Right atrium auricular region (tissue), 2 donors: ENCODE measurements at regions not wholly inside any gene's neighbourhood (a gene's known extent, or its start where the extent isn't known, plus 50 kb on each side); places are given as distances from the start of the nearest gene placed in this dataset.
"Not testable (repeated sequence)": the region's sequence is repeated elsewhere in the genome, so short reads cannot be mapped to it uniquely, and the experiment has no call there.

Experiments used
- DNase-seq: peaks from one replicate; pipeline ENCODE4 v3.0.0-alpha.2; 2019; ENCODE audit warnings: low spot score
- H3K27ac ChIP-seq, 2 donors: fragments of 200-600 bp; sonication (generic); 1 replicate in 1 of 2; 2 replicates in 1 of 2; pipeline ENCODE4 v1.5.1; 2016 to 2019
- H3K27me3 ChIP-seq, 2 donors: fragments of 200-600 bp; sonication (generic); one replicate each; pipeline versions ENCODE4 v1.5.1 to v1.6.0; 2017 to 2019
- H3K36me3 ChIP-seq: fragments of 200-600 bp; sonication (generic); one replicate; pipeline ENCODE4 v1.5.1; 2016
- H3K4me1 ChIP-seq, 2 donors: fragments of 200-600 bp; sonication (generic); one replicate each; pipeline versions ENCODE4 v1.5.1 to v1.6.0; 2017 to 2019
- H3K4me3 ChIP-seq, 2 donors: fragments of 200-600 bp; sonication (generic); 1 replicate in 1 of 2; 2 replicates in 1 of 2; pipeline ENCODE4 v1.5.1; 2017 to 2019; ENCODE audit warnings: mild to moderate bottlenecking in 1 of 2, moderate library complexity in 1 of 2
- H3K9me3 ChIP-seq, 2 donors: fragments of 200-600 bp; sonication (generic); one replicate each; pipeline ENCODE4 v1.5.1; 2019
- CTCF ChIP-seq, 2 donors: fragments of 200-600 bp; sonication (generic); IDR thresholded peaks; one replicate each; pipeline ENCODE4 v1.5.1; 2019; ENCODE audit warnings: antibody characterized with exemption in 2 of 2

GRCh38 chr3:153469162-153469561 is 307.1 kb downstream of the RAP2B start:
- Histone ChIP-seq H3K4me1 (no peaks in the 10 kb centered on the region), H3K27ac (no peak overlapping the region), H3K36me3 (no peaks in the 10 kb centered on the region), H3K27me3 (no peaks in the 10 kb centered on the region), H3K4me3 (no peak overlapping the region), H3K9me3 (no peaks in the 10 kb centered on the region)
- TF ChIP-seq CTCF (IDR thresholded peaks at IDR 0.05) = no peak
- no peak for DNase-seq

GRCh38 chr3:153484842-153485241 is 322.8 kb downstream of the RAP2B start:
- Histone ChIP-seq H3K36me3 (no peaks in the 10 kb centered on the region), H3K27ac (no peak overlapping the region), H3K4me3 (no peak overlapping the region), H3K27me3 (no peaks in the 10 kb centered on the region), H3K9me3 (no peaks in the 10 kb centered on the region), H3K4me1 (no peaks in the 10 kb centered on the region)
- DNase-seq = no peak
- no peak for TF ChIP-seq CTCF (IDR thresholded peaks at IDR 0.05)

GRCh38 chr3:153495422-153495821 is 333.4 kb downstream of the RAP2B start:
- Histone ChIP-seq H3K4me3 (no peak overlapping the region), H3K9me3 (no peaks in the 10 kb centered on the region), H3K36me3 (no peaks in the 10 kb centered on the region), H3K27ac (no peak overlapping the region), H3K4me1 (no peaks in the 10 kb centered on the region), H3K27me3 (no peaks in the 10 kb centered on the region)
- DNase-seq = no peak
- TF ChIP-seq CTCF (IDR thresholded peaks at IDR 0.05) = no peak

GRCh38 chr3:153502682-153503081 is 340.7 kb downstream of the RAP2B start:
- no peak for DNase-seq
- Histone ChIP-seq H3K27ac (no peak overlapping the region), H3K36me3 (no peaks in the 10 kb centered on the region), H3K9me3 (no peaks in the 10 kb centered on the region), H3K4me1 (no peaks in the 10 kb centered on the region), H3K27me3 (no peaks in the 10 kb centered on the region), H3K4me3 (no peak overlapping the region)
- no peak for TF ChIP-seq CTCF (IDR thresholded peaks at IDR 0.05)

- TF ChIP-seq CTCF (IDR thresholded peaks at IDR 0.05) = no peak
- Histone ChIP-seq H3K9me3 (no peaks in the 10 kb centered on the region), H3K27me3 (no peaks in the 10 kb centered on the region), H3K4me1 (no peaks in the 10 kb centered on the region), H3K27ac (no peak overlapping the region), H3K36me3 (no peaks in the 10 kb centered on the region), H3K4me3 (no peak overlapping the region)
- DNase-seq = no peak
Observed at GRCh38 chr3:153503873-153504272, 341.8 kb downstream of the RAP2B start.

GRCh38 chr3:153506205-153506604 is 344.2 kb downstream of the RAP2B start:
- H3K4me3 ChIP-seq, H3K27me3 ChIP-seq, H3K4me1 ChIP-seq, H3K27ac ChIP-seq, H3K9me3 ChIP-seq, DNase-seq, H3K36me3 ChIP-seq: not testable (repeated sequence)

GRCh38 chr3:153506686-153507085 is 344.7 kb downstream of the RAP2B start:
- H3K4me1 ChIP-seq, DNase-seq, H3K27ac ChIP-seq, H3K9me3 ChIP-seq, H3K27me3 ChIP-seq, H3K4me3 ChIP-seq, H3K36me3 ChIP-seq: not testable (repeated sequence)
